ENCODE measurements at regions not wholly inside any gene's neighbourhood (a gene's known extent, or its start where the extent isn't known, plus 50 kb on each side); places are given as distances from the start of the nearest gene placed in this dataset.

DNA sequence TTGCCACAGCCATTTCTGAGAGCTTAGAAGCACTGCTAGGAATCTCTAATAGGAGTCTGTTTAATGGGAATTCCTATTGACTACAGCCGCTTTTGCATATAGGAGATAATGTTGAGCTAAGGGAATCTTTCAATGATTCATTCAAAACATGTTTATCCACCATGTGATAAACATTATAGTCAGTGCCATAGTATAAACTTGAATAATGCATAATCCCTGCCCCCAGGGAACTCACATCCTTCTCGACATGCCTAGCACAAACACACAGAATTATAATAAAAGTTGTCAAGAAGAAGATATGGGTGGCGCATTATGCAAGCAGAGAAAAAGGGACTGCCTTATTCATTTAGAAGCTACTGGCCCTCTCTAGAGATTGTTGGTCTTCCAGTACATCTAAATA lies 248.0 kb downstream of the DAD1 start:
- Histone ChIP-seq H2BK12ac (ENCODE audit: low read depth, low read length) (no peak overlapping the region), H3K18ac (ENCODE audit: extremely low read depth, low read length) (no peak overlapping the region), H2BK5ac (ENCODE audit: low read depth, low read length) (no peak overlapping the region), H3K4me3 (ENCODE audit: extremely low read depth in 1 of 4, insufficient read depth in 2 of 4, low read depth in 3 of 4, low read length in 4 of 4) (no peak overlapping the region), H3K56ac (replicated peaks; ENCODE audit: insufficient read length, low read depth, low read length) (no peak overlapping the region), H3K79me1 (ENCODE audit: low read depth, low read length) (no peaks in the 10 kb centered on the region), H2BK120ac (replicated peaks; ENCODE audit: low read depth, low read length) (no peak overlapping the region), H3K4me2 (ENCODE audit: insufficient read depth in 1 of 2, low read depth in 2 of 2, low read length in 2 of 2) (no peak overlapping the region), H3K9ac (replicated peaks in 1 of 4; ENCODE audit: extremely low read depth in 1 of 4, low read depth in 3 of 4, low read length in 3 of 4) (no peak overlapping the region), H2AK5ac (ENCODE audit: low read depth, low read length) (no peak overlapping the region), H3K79me2 (ENCODE audit: control insufficient read depth in 1 of 2, insufficient read depth in 2 of 2, low read length in 2 of 2) (no peaks in the 10 kb centered on the region), H4K5ac (ENCODE audit: insufficient read length, low read depth, low read length) (no peak overlapping the region), H3K14ac (ENCODE audit: insufficient read length) (no peak overlapping the region), H3K36me3 (ENCODE audit: control insufficient read depth in 2 of 4, insufficient read depth in 4 of 4, low read length in 3 of 4) (no peaks in the 10 kb centered on the region; a peak in 1 of 8 replicates), H4K20me1 (replicated peaks in 1 of 2; ENCODE audit: control insufficient read depth in 1 of 2, insufficient read depth in 2 of 2, low read length in 2 of 2) (no peaks in the 10 kb centered on the region), H3K23me2 (ENCODE audit: low read depth, low read length) (no peaks in the 10 kb centered on the region; the same call in 1 of the 2 replicates), H4K8ac (ENCODE audit: extremely low read depth, insufficient read depth, low read length) (no peak overlapping the region), H3K23ac (ENCODE audit: insufficient read length) (no peak overlapping the region), H3K27ac (ENCODE audit: low read depth, low read length) (no peak overlapping the region), H3K9me3 (ENCODE audit: insufficient read depth in 2 of 2, low read depth in 1 of 2, low read length in 1 of 2) (peaks cover 16 to 17% of the 10 kb centered on the region in 2 experiments), H3K4me1 (replicated peaks in 1 of 4; ENCODE audit: control insufficient read depth in 3 of 4, insufficient read depth in 4 of 4, low read length in 3 of 4) (no peaks in the 10 kb centered on the region), H3K4ac (replicated peaks; ENCODE audit: insufficient read length, low read depth, low read length) (no peak overlapping the region), H2BK20ac (ENCODE audit: low read length) (no peak overlapping the region), H2AFZ (ENCODE audit: low read length) (no peak overlapping the region), H2BK15ac (ENCODE audit: low read length) (no peak overlapping the region), H3K27me3 (replicated peaks in 1 of 4; ENCODE audit: control insufficient read depth in 3 of 4, extremely low read depth in 1 of 4, insufficient read depth in 3 of 4, low read length in 3 of 4) (no peaks in the 10 kb centered on the region), H4K91ac (replicated peaks; ENCODE audit: insufficient read length, low read length) (no peak overlapping the region)
- 95% methylated on average over 3 of the region's 3 CpGs; no CpG with 5 or more reads in 1 of the 2 experiments for WGBS, 2 experiments (ENCODE audit: extremely low coverage in 1 of 2, insufficient coverage in 1 of 2, insufficient read length in 1 of 2, insufficient replicate concordance in 2 of 2, low coverage in 1 of 2, low lambda C conversion rate in 2 of 2, missing lambda C conversion rate in 1 of 2)
- ChIA-PET POLR2A (ENCODE audit: partially characterized antibody) (no interaction called here), CTCF (ENCODE audit: partially characterized antibody) (interaction anchor here (0.8 to 1.6 kb wide), 2 partner anchors 21 to 23 kb away, joined by 3 read pairs; no protein-coding TSS in a partner anchor)
- DNase-seq (ENCODE audit: low read depth in 1 of 2, low spot score in 2 of 2): no peak
- TF ChIP-seq SIX5 (IDR thresholded peaks at IDR 0.05; ENCODE audit: low read depth, low read length) (no peak), KDM4A (IDR thresholded peaks at IDR 0.05; ENCODE audit: low read depth, low read length, severe bottlenecking) (no peak), CEBPB (IDR thresholded peaks at IDR 0.05; ENCODE audit: low read depth, low read length) (no peak), HDAC2 (IDR thresholded peaks at IDR 0.05; ENCODE audit: borderline replicate concordance in 1 of 2, low read depth in 2 of 2, low read length in 2 of 2) (no peak), MAFK (IDR thresholded peaks at IDR 0.05; ENCODE audit: low read depth, low read length) (no peak)
- FAIRE-seq: no peak
